Globus pallidus (tissue), 1 donor: ENCODE measurements at regions not wholly inside any gene's neighbourhood (a gene's known extent, or its start where the extent isn't known, plus 50 kb on each side); places are given as distances from the start of the nearest gene placed in this dataset.
"Not testable (repeated sequence)": the region's sequence is repeated elsewhere in the genome, so short reads cannot be mapped to it uniquely, and the experiment has no call there.

Source experiments
- DNase-seq: peaks from one replicate; pipeline ENCODE4 v3.0.0-alpha.2; 2015; ENCODE audit warnings: low spot score

GRCh38 chr11:97010997-97011396 lies 621.2 kb downstream of the JRKL start:
- not testable (repeated sequence) for DNase-seq

GRCh38 chr11:97015327-97015726 lies 625.5 kb downstream of the JRKL start:
- DNase-seq: no peak

GRCh38 chr11:97019305-97019704 lies 629.5 kb downstream of the JRKL start:
- DNase-seq: no peak

- DNase-seq: no peak
Measured at GRCh38 chr11:97019754-97020153, 629.9 kb downstream of the JRKL start.

GRCh38 chr11:97022955-97023354 lies 633.1 kb downstream of the JRKL start:
- no peak for DNase-seq

- DNase-seq: no peak
Measured at GRCh38 chr11:97028836-97029406, 639.1 kb downstream of the JRKL start.

- DNase-seq: no peak
Measured at GRCh38 chr11:97033178-97033577, 643.4 kb downstream of the JRKL start.

- no peak for DNase-seq
Measured at GRCh38 chr11:97048481-97048880, 658.7 kb downstream of the JRKL start.

GRCh38 chr11:97060184-97060583 lies 670.4 kb downstream of the JRKL start:
- no peak for DNase-seq

GRCh38 chr11:97069160-97069559 lies 679.3 kb downstream of the JRKL start:
- DNase-seq: no peak

- DNase-seq: no peak
Measured at GRCh38 chr11:97072420-97072819, 682.6 kb downstream of the JRKL start.

- DNase-seq: not testable (repeated sequence)
Measured at GRCh38 chr11:97076666-97077065, 686.9 kb downstream of the JRKL start.

GRCh38 chr11:97078443-97078842 lies 688.6 kb downstream of the JRKL start:
- DNase-seq: no peak

GRCh38 chr11:97079244-97079643 lies 689.4 kb downstream of the JRKL start:
- DNase-seq: no peak

- DNase-seq: no peak
Measured at GRCh38 chr11:97087419-97087818, 697.6 kb downstream of the JRKL start.

GRCh38 chr11:97092823-97093222 lies 703.0 kb downstream of the JRKL start:
- DNase-seq: no peak

- DNase-seq: not testable (repeated sequence)
Measured at GRCh38 chr11:97102180-97102579, 712.4 kb downstream of the JRKL start.

- no peak for DNase-seq
Measured at GRCh38 chr11:97107604-97108003, 717.8 kb downstream of the JRKL start.

GRCh38 chr11:97109078-97109477 lies 719.3 kb downstream of the JRKL start:
- no peak for DNase-seq

GRCh38 chr11:97110376-97110775 lies 720.6 kb downstream of the JRKL start:
- no peak for DNase-seq

GRCh38 chr11:97111559-97111958 lies 721.7 kb downstream of the JRKL start:
- no peak for DNase-seq

- no peak for DNase-seq
Measured at GRCh38 chr11:97118614-97119200, 728.9 kb downstream of the JRKL start.

- no peak for DNase-seq
Measured at GRCh38 chr11:97123237-97123636, 733.4 kb downstream of the JRKL start.

GRCh38 chr11:97136067-97136466 lies 746.3 kb downstream of the JRKL start:
- no peak for DNase-seq
